ENCODE measurements at regions not wholly inside any gene's neighbourhood (a gene's known extent, or its start where the extent isn't known, plus 50 kb on each side); places are given as distances from the start of the nearest gene placed in this dataset.

- TF ChIP-seq CTCF (IDR thresholded peaks at IDR 0.05; ENCODE audit: low read length) = no peak
- TF ChIP-seq EZH2 (IDR thresholded peaks at IDR 0.05; ENCODE audit: borderline replicate concordance, low read length) = no peak
Measured at GRCh38 chrX:128601706-128602105, 549.5 kb upstream of the ACTRT1 start.

Data from OCI-LY1 (cell line).